CD4-positive, alpha-beta T cell (primary cell): ENCODE measurements at regions not wholly inside any gene's neighbourhood (a gene's known extent, or its start where the extent isn't known, plus 50 kb on each side); places are given as distances from the start of the nearest gene placed in this dataset.

Experiments used
- ATAC-seq: fragments of 200-7000 bp; cut with Tn5 transposase; one replicate; pipeline ENCODE4 v1.10.0; 2022; ENCODE audit warnings: mild to moderate bottlenecking; ENCODE audit not compliant: poor library complexity
- CTCF ChIA-PET: fragments of 350-600 bp; sonication (Branson Sonifier 250); formaldehyde crosslinking; loops from one replicate; lab custom pipeline; 2021; ENCODE audit warnings: antibody characterized with exemption, inconsistent platforms; lab: Charles Lee
- POLR2A ChIA-PET: fragments of 350-600 bp; sonication (Branson Sonifier 250); formaldehyde crosslinking; loops from one replicate; lab custom pipeline; 2021; ENCODE audit warnings: antibody characterized with exemption, inconsistent platforms; lab: Charles Lee
- DNase-seq, 14 experiments: peaks; one replicate each; pipeline ENCODE4 v3.0.0-alpha.2; 2013 to 2020; ENCODE audit warnings: mixed read lengths in 2 of 14
- H3K27ac ChIP-seq, 2 donors: one replicate each; pipeline versions ENCODE4 v1.5.1 to v1.7.0; 2013; ENCODE audit warnings: low read length in 2 of 2, low read depth in 1 of 2, mild to moderate bottlenecking in 1 of 2
- H3K27me3 ChIP-seq, 2 experiments: 1 replicate in 1 of 2; 2 replicates in 1 of 2; pipeline versions ENCODE4 v1.6.1 to v1.7.0; 2013; ENCODE audit warnings: low read length in 2 of 2, control low read depth in 1 of 2, mild to moderate bottlenecking in 1 of 2, moderate library complexity in 1 of 2; ENCODE audit not compliant: insufficient read depth in 2 of 2, control insufficient read depth in 1 of 2
- H3K36me3 ChIP-seq: one replicate; pipeline ENCODE4 v1.6.1; 2013; ENCODE audit warnings: low read length, control low read depth; ENCODE audit not compliant: insufficient read depth
- H3K4me1 ChIP-seq: one replicate; pipeline ENCODE4 v1.6.1; 2013; ENCODE audit warnings: low read length, control low read depth; ENCODE audit not compliant: insufficient read depth
- H3K4me3 ChIP-seq: one replicate; pipeline ENCODE4 v1.5.1; 2013; ENCODE audit warnings: mild to moderate bottlenecking, low read length, moderate library complexity
- H3K9me3 ChIP-seq, 2 experiments: 1 replicate in 1 of 2; 2 replicates in 1 of 2; pipeline versions ENCODE4 v1.6.1 to v1.7.0; 2013; ENCODE audit warnings: low read length in 2 of 2, mild to moderate bottlenecking in 2 of 2, control low read depth in 1 of 2, moderate library complexity in 1 of 2; ENCODE audit not compliant: control insufficient read depth in 1 of 2, insufficient read depth in 1 of 2
- H3K27ac Mint-ChIP-seq: one replicate; pipeline ENCODE4 v1.8.0; 2020; ENCODE audit warnings: mixed read lengths
- H3K27me3 Mint-ChIP-seq: one replicate; pipeline ENCODE4 v1.8.0; 2021; ENCODE audit warnings: mixed read lengths
- H3K36me3 Mint-ChIP-seq: one replicate; pipeline ENCODE4 v1.8.0; 2021; ENCODE audit warnings: low read depth, mixed read lengths
- H3K4me1 Mint-ChIP-seq: one replicate; pipeline ENCODE4 v1.8.0; 2021; ENCODE audit warnings: low read depth, mixed read lengths
- H3K4me3 Mint-ChIP-seq: one replicate; pipeline ENCODE4 v1.8.0; 2020; ENCODE audit warnings: mild to moderate bottlenecking, mixed read lengths
- H3K9me3 Mint-ChIP-seq: one replicate; pipeline ENCODE4 v1.8.0; 2020; ENCODE audit warnings: mixed read lengths
- CTCF ChIP-seq: fragments of 200-600 bp; IDR thresholded peaks from one replicate; pipeline ENCODE4 v1.8.0; 2022; ENCODE audit warnings: antibody characterized with exemption, mild to moderate bottlenecking
- intact Hi-C, 2 experiments: fragments of 100-400 bp; cut with DNase I in 1 of 2; cut with micrococcal nuclease in 1 of 2; formaldehyde crosslinking; loops; one replicate each; pipeline versions ENCODE4 v1.15.1 to v1.9.0; 2023 to 2025; cut with DNase I, micrococcal nuclease

- TF ChIP-seq CTCF: no peak
- CTCF ChIA-PET: no interaction called here
- intact Hi-C loops: no loop called here
Observed at GRCh38 chr9:120294003-120294402, 286.0 kb downstream of the CDK5RAP2 start.

GRCh38 chr9:120292606-120293005 lies 287.4 kb downstream of the CDK5RAP2 start:
- Histone ChIP-seq H3K4me1 (no peaks in the 10 kb centered on the region), H3K27ac (no peak overlapping the region), H3K36me3 (no peaks in the 10 kb centered on the region), H3K27me3 (no peaks in the 10 kb centered on the region), H3K9me3 (no peaks in the 10 kb centered on the region), H3K4me3 (no peak overlapping the region)
- intact Hi-C loops: no loop called here
- no peak for TF ChIP-seq CTCF
- no peak overlapping the region for H3K27ac Mint-ChIP-seq
- ATAC-seq (no peak), DNase-seq (no peak)
- ChIA-PET CTCF (no interaction called here), POLR2A (no interaction called here)
- H3K4me3 Mint-ChIP-seq: no peak overlapping the region
- no peaks in the 10 kb centered on the region for H3K36me3 Mint-ChIP-seq
- no peaks in the 10 kb centered on the region for H3K4me1 Mint-ChIP-seq
- H3K9me3 Mint-ChIP-seq: peaks cover 3% of the 10 kb centered on the region
- H3K27me3 Mint-ChIP-seq: peaks cover 8% of the 10 kb centered on the region

More at GRCh38 chr9:120294003-120294402, 286.0 kb downstream of the CDK5RAP2 start:
- no peak overlapping the region for H3K27ac ChIP-seq
- H3K4me1 ChIP-seq: no peaks in the 10 kb centered on the region
- DNase-seq: no peak
- no peaks in the 10 kb centered on the region for H3K36me3 ChIP-seq
- H3K27me3 ChIP-seq: no peaks in the 10 kb centered on the region
- no peaks in the 10 kb centered on the region for H3K4me1 Mint-ChIP-seq
- peaks cover 3% of the 10 kb centered on the region for H3K9me3 Mint-ChIP-seq
- no peak overlapping the region for H3K27ac Mint-ChIP-seq
- POLR2A ChIA-PET: no interaction called here
- no peak overlapping the region for H3K4me3 Mint-ChIP-seq
- H3K36me3 Mint-ChIP-seq: no peaks in the 10 kb centered on the region
- ATAC-seq: no peak
- H3K27me3 Mint-ChIP-seq: peaks cover 8% of the 10 kb centered on the region
- H3K4me3 ChIP-seq: no peak overlapping the region
- H3K9me3 ChIP-seq: no peaks in the 10 kb centered on the region

GRCh38 chr9:120291050-120291449 lies 288.9 kb downstream of the CDK5RAP2 start:
- Histone ChIP-seq H3K27me3 (no peaks in the 10 kb centered on the region), H3K4me3 (no peak overlapping the region), H3K27ac (no peak overlapping the region), H3K36me3 (no peaks in the 10 kb centered on the region), H3K9me3 (no peaks in the 10 kb centered on the region), H3K4me1 (no peaks in the 10 kb centered on the region)
- Mint-ChIP-seq H3K27me3 (peaks cover 4% of the 10 kb centered on the region), H3K36me3 (no peaks in the 10 kb centered on the region), H3K4me1 (no peaks in the 10 kb centered on the region), H3K9me3 (peaks cover 3% of the 10 kb centered on the region), H3K4me3 (no peak overlapping the region), H3K27ac (no peak overlapping the region)
- CTCF ChIA-PET: no interaction called here
- DNase-seq: no peak
- no peak for ATAC-seq
- no peak for TF ChIP-seq CTCF
- intact Hi-C loops: no loop called here
- POLR2A ChIA-PET: no interaction called here
